ENCODE measurements at regions not wholly inside any gene's neighbourhood (a gene's known extent, or its start where the extent isn't known, plus 50 kb on each side); places are given as distances from the start of the nearest gene placed in this dataset.
"Not testable (repeated sequence)": the region's sequence is repeated elsewhere in the genome, so short reads cannot be mapped to it uniquely, and the experiment has no call there.

DNA sequence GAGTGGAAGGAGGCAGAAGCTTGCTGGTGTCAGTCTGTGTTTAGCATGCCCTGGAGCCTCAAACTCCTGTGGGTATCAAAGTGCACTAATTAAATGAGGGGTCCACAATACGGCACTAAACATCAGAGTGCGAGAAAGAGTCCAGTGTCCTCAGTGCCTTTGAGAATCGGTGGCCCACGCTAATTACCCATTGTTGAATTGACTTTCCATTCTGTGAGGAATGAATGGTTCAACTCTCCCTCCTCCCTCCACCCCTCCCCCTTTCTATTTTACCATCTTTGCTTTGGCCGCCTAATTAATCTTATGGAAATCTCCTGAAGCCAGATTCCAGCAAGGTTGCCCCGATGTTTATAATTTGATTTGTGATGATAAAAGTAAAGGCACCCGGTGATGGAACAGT lies 217.8 kb downstream of the TFEC start:
- ChIA-PET CTCF (no interaction called here), POLR2A (no interaction called here)
- TF ChIP-seq, protein P1, sequence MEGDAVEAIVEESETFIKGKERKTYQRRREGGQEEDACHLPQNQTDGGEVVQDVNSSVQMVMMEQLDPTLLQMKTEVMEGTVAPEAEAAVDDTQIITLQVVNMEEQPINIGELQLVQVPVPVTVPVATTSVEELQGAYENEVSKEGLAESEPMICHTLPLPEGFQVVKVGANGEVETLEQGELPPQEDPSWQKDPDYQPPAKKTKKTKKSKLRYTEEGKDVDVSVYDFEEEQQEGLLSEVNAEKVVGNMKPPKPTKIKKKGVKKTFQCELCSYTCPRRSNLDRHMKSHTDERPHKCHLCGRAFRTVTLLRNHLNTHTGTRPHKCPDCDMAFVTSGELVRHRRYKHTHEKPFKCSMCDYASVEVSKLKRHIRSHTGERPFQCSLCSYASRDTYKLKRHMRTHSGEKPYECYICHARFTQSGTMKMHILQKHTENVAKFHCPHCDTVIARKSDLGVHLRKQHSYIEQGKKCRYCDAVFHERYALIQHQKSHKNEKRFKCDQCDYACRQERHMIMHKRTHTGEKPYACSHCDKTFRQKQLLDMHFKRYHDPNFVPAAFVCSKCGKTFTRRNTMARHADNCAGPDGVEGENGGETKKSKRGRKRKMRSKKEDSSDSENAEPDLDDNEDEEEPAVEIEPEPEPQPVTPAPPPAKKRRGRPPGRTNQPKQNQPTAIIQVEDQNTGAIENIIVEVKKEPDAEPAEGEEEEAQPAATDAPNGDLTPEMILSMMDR (IDR thresholded peaks at IDR 0.05; ENCODE audit: insufficient read depth, low read length, missing control alignments), result no peak
- DNase-seq (ENCODE audit: low read depth, low spot score), result no peak
- no peak overlapping the region for H3K4me3 ChIP-seq (ENCODE audit: low read depth, low read length)

DNA sequence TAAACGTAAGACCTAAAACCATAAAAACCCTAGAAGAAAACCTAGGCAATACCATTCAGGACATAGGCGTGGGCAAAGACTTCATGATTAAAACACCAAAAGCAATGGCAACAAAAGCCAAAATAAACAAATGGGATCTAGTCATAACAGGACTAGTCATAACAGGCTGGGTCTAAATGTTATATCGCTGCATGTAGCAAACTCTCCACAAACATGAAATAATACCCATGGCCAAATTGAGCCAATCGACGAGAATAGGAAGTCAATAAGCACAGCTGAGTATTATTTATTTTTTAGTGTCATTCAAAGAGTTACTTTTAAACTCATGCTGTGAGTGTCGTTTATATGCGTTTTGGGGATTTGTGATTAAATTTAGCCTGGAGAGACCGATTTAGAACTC lies 225.1 kb downstream of the TFEC start:
- no peak for DNase-seq (ENCODE audit: low read depth, low spot score)
- ChIA-PET POLR2A (no interaction called here), CTCF (no interaction called here)
- no peak overlapping the region for H3K4me3 ChIP-seq (ENCODE audit: low read depth, low read length)
- TF ChIP-seq, protein P1 (IDR thresholded peaks at IDR 0.05; ENCODE audit: insufficient read depth, low read length, missing control alignments), result no peak

DNA sequence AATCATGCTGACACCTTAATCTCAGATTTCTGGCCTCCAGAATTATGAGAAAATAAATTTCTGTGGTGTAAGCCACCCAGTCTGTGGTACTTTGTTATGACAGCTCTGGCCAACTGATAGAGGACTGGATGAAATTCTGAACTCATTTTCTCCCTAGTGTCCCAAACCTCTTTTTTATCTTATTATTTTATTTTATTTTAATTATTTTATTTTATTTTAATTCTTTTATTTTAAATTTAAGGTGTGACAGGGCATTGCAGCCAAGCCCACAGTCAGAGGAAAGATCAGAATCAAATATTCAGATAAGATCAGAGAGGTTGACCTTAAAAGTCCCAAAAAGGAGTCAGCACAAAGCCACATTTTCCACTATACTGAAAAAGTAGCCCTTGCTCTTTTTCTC lies 228.1 kb downstream of the TFEC start:
- TF ChIP-seq, protein P1 (IDR thresholded peaks at IDR 0.05; ENCODE audit: insufficient read depth, low read length, missing control alignments), result no peak
- H3K4me3 ChIP-seq (ENCODE audit: low read depth, low read length), result no peak overlapping the region
- no peak for DNase-seq (ENCODE audit: low read depth, low spot score)
- ChIA-PET CTCF (no interaction called here), POLR2A (no interaction called here)

DNA sequence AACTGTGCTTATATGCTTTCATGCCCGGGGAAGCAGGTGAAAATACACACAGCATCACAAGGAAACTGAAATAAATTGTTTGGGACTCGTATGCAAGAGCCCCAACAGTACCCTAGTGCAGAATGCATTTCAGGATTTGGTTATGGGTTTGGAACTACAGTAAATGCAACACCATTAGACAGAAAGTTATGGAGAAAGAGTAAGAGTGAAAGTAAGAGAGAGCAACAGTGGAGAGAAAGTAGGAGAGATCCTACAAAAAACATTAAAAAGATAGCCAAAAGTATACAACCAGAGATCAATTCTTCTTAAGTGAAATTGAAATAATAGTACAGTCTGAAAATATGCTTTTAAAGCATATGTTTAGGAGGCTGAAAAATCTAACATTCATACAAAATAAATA lies 231.1 kb downstream of the TFEC start:
- ChIA-PET CTCF (no interaction called here), POLR2A (no interaction called here)
- DNase-seq (ENCODE audit: low read depth, low spot score), result no peak
- TF ChIP-seq, protein P1 (IDR thresholded peaks at IDR 0.05; ENCODE audit: insufficient read depth, low read length, missing control alignments), result no peak
- no peak overlapping the region for H3K4me3 ChIP-seq (ENCODE audit: low read depth, low read length)

DNA sequence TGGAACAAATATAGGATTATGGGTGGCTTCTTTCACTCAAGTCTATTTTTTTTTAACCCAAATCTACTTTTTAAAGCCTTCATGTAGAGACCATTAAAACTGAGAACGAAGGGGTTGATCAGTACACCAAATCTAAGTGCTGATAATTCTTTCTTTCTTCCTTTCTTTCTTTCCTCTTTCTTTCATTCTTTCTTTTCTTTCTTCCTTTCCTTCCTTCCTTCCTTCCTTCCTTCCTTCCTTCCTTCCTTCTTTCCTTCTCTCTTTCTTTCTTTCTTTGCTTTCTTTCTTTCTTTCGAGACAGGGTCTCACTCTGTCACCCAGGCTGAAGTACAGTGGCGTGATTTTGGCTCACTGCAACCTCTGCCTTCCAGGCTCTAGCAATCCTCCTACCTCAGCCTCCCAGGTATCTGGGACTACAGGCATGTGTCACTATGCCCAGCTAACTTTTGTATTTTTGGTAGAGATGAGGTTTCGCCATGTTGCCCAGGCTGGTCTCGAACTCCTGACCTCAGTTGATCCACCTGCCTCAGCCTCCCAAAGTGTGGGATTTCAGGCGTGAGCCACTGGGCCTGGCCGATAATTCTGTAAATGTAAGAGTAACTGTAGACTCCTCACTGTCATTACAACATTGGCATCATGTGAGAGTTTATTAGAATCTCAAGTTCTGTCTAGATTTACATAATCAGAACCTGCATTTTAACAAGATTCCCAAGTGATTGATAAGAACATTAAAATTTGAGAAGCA lies 236.4 kb downstream of the TFEC start:
- CTCF ChIA-PET, result no interaction called here
- TF ChIP-seq, protein P1 (IDR thresholded peaks at IDR 0.05; ENCODE audit: insufficient read depth, low read length, missing control alignments), result no peak
- DNase-seq (ENCODE audit: low read depth, low spot score), result no peak
- no peak overlapping the region for H3K4me3 ChIP-seq (ENCODE audit: low read depth, low read length)
- POLR2A ChIA-PET, result no interaction called here

DNA sequence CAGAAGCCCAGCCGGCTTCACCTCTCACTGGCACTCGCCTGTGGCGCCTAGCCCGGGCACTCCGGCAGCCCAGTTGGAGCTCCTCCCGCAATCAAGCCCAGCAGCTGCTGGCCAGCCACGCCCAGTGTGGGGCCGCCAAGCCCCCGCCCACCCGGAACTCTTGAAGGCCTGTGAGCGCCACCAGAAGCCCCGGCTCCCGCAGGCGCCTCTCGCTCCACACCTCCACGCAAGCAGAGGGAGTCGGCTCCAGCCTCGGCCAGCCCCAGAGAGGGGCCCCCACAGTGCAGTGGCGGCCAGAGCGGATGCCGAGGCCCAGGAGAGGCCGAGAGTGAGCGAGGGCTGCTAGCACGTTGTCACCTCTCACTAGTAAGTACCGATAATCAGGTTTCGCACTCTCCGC lies 240.7 kb downstream of the TFEC start:
- CTCF ChIA-PET, result no interaction called here
- no peak overlapping the region for H3K4me3 ChIP-seq (ENCODE audit: low read depth, low read length)
- DNase-seq (ENCODE audit: low read depth, low spot score), result no peak
- TF ChIP-seq, protein P1 (IDR thresholded peaks at IDR 0.05; ENCODE audit: insufficient read depth, low read length, missing control alignments), result no peak
- POLR2A ChIA-PET, result no interaction called here

DNA sequence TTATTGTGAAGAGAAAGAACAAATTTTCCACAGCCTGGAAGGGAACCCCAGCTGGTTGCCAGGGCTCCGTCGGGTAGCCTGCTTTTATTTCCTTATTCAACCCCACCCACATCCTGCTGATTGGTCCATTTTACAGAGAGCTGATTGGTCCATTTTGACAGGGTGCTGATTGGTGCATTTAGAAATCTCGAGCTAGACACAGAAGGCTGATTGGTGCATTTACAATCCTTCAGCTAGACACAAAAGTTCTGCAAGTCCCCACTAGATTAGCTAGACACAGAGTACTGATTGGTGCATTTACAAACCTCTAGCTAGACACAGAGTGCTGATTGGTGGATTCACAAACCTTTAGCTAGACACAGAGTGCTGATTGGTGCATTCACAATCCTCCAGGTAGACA lies 241.1 kb downstream of the TFEC start:
- DNase-seq (ENCODE audit: low read depth, low spot score); H3K4me3 ChIP-seq (ENCODE audit: low read depth, low read length); POLR2A ChIA-PET; CTCF ChIA-PET: not testable (repeated sequence)
